Germinal center (tissue), 1 donor: ENCODE measurements at regions not wholly inside any gene's neighbourhood (a gene's known extent, or its start where the extent isn't known, plus 50 kb on each side); places are given as distances from the start of the nearest gene placed in this dataset.
"Not testable (repeated sequence)": the region's sequence is repeated elsewhere in the genome, so short reads cannot be mapped to it uniquely, and the experiment has no call there.

Source experiments
- DNase-seq: peaks from one replicate; pipeline ENCODE4 v3.0.0; 2012; ENCODE audit warnings: mixed read lengths, low spot score

GRCh38 chr5:97931829-97932228, 748.8 kb upstream of the RIOK2 start:
- no peak for DNase-seq

- no peak for DNase-seq
Measured at GRCh38 chr5:97936231-97936630, 753.2 kb upstream of the RIOK2 start.

- no peak for DNase-seq
Measured at GRCh38 chr5:97937846-97938245, 754.8 kb upstream of the RIOK2 start.

- no peak for DNase-seq
Measured at GRCh38 chr5:97943036-97943435, 760.0 kb upstream of the RIOK2 start.

GRCh38 chr5:97951139-97951538, 768.1 kb upstream of the RIOK2 start:
- no peak for DNase-seq

GRCh38 chr5:97955450-97955849, 772.4 kb upstream of the RIOK2 start:
- no peak for DNase-seq

GRCh38 chr5:97967292-97967691, 784.2 kb upstream of the RIOK2 start:
- DNase-seq = no peak

GRCh38 chr5:97968346-97968745, 785.3 kb upstream of the RIOK2 start:
- no peak for DNase-seq

GRCh38 chr5:97979740-97980139, 793.7 kb upstream of the RGMB start:
- no peak for DNase-seq

GRCh38 chr5:97980291-97980690, 793.2 kb upstream of the RGMB start:
- DNase-seq = no peak

GRCh38 chr5:97986069-97986468, 787.4 kb upstream of the RGMB start:
- DNase-seq = no peak

- no peak for DNase-seq
Measured at GRCh38 chr5:97991236-97991635, 782.2 kb upstream of the RGMB start.

- no peak for DNase-seq
Measured at GRCh38 chr5:97998941-97999340, 774.5 kb upstream of the RGMB start.

- DNase-seq = no peak
Measured at GRCh38 chr5:98004463-98004862, 769.0 kb upstream of the RGMB start.

- no peak for DNase-seq
Measured at GRCh38 chr5:98016771-98017170, 756.7 kb upstream of the RGMB start.

GRCh38 chr5:98030273-98030672, 743.2 kb upstream of the RGMB start:
- DNase-seq = not testable (repeated sequence)

GRCh38 chr5:98031036-98031435, 742.4 kb upstream of the RGMB start:
- not testable (repeated sequence) for DNase-seq

GRCh38 chr5:98031496-98031895, 742.0 kb upstream of the RGMB start:
- DNase-seq = no peak

GRCh38 chr5:98031926-98032325, 741.5 kb upstream of the RGMB start:
- DNase-seq = no peak

GRCh38 chr5:98041661-98042060, 731.8 kb upstream of the RGMB start:
- no peak for DNase-seq

GRCh38 chr5:98042521-98042920, 730.9 kb upstream of the RGMB start:
- DNase-seq = no peak

- no peak for DNase-seq
Measured at GRCh38 chr5:98042961-98043360, 730.5 kb upstream of the RGMB start.

GRCh38 chr5:98050583-98050982, 722.9 kb upstream of the RGMB start:
- DNase-seq = no peak

GRCh38 chr5:98053170-98053569, 720.3 kb upstream of the RGMB start:
- DNase-seq = no peak

- DNase-seq = no peak
Measured at GRCh38 chr5:98060148-98060547, 713.3 kb upstream of the RGMB start.
